SK-N-SH treated with all-trans-retinoic acid at 6 μM for 48 hours (cell line): ENCODE measurements at regions not wholly inside any gene's neighbourhood (a gene's known extent, or its start where the extent isn't known, plus 50 kb on each side); places are given as distances from the start of the nearest gene placed in this dataset.

Source experiments
- BACH2 ChIP-seq: fragments of 250-450 bp; sonication (Bioruptor Pico); IDR thresholded peaks from 2 replicates; pipeline ENCODE4 v1.9.0; 2021; ENCODE audit warnings: mild to moderate bottlenecking, borderline replicate concordance
- ESRRG ChIP-seq: fragments of 250-450 bp; sonication (Bioruptor Pico); IDR thresholded peaks from 2 replicates; pipeline ENCODE4 v1.6.1; 2021; ENCODE audit warnings: mild to moderate bottlenecking
- GLIS3 ChIP-seq: fragments of 250-450 bp; sonication (Bioruptor Pico); IDR thresholded peaks from 2 replicates; pipeline ENCODE4 v1.5.0; 2020; ENCODE audit warnings: mild to moderate bottlenecking, moderate library complexity
- OSR1 ChIP-seq: fragments of 250-450 bp; sonication (Bioruptor Pico); IDR thresholded peaks from 2 replicates; pipeline ENCODE4 v1.8.0; 2022; ENCODE audit warnings: moderate library complexity, mild to moderate bottlenecking, inconsistent platforms
- PATZ1 ChIP-seq: fragments of 250-450 bp; sonication (Bioruptor Pico); IDR thresholded peaks from 2 replicates; pipeline ENCODE4 v1.8.0; 2020; ENCODE audit warnings: mild to moderate bottlenecking, moderate library complexity, borderline replicate concordance
- PPARA ChIP-seq: fragments of 250-450 bp; sonication (Bioruptor Pico); IDR thresholded peaks from 2 replicates; pipeline ENCODE4 v1.5.0; 2020; ENCODE audit warnings: mild to moderate bottlenecking, borderline replicate concordance
- RARB ChIP-seq: fragments of 250-450 bp; sonication (Bioruptor Pico); IDR thresholded peaks from 2 replicates; pipeline ENCODE4 v1.8.0; 2021; ENCODE audit warnings: mild to moderate bottlenecking, moderate library complexity
- SNAI2 ChIP-seq: fragments of 250-450 bp; sonication (Bioruptor Pico); IDR thresholded peaks from 2 replicates; pipeline ENCODE4 v1.5.0; 2020; ENCODE audit warnings: mild to moderate bottlenecking, moderate library complexity
- TCF4 ChIP-seq: fragments of 250-450 bp; sonication (Bioruptor Pico); IDR thresholded peaks from 2 replicates; pipeline ENCODE4 v1.8.0; 2021; ENCODE audit warnings: mild to moderate bottlenecking, moderate library complexity, borderline replicate concordance
- TSHZ2 ChIP-seq: fragments of 250-450 bp; sonication (Bioruptor Pico); IDR thresholded peaks from 2 replicates; pipeline ENCODE4 v1.5.0; 2020; ENCODE audit warnings: mild to moderate bottlenecking, moderate library complexity
- ZC3H10 ChIP-seq: fragments of 250-450 bp; sonication (Bioruptor Pico); IDR thresholded peaks from 2 replicates; pipeline ENCODE4 v1.5.1; 2021; ENCODE audit warnings: mild to moderate bottlenecking, moderate library complexity
- ZFP3 ChIP-seq: fragments of 250-450 bp; sonication (Bioruptor Pico); IDR thresholded peaks from 2 replicates; pipeline ENCODE4 v1.5.0; 2020; ENCODE audit warnings: mild to moderate bottlenecking, moderate library complexity
- ZFP30 ChIP-seq: fragments of 450-650 bp; formaldehyde crosslinking; IDR thresholded peaks from 2 replicates; pipeline ENCODE4 v1.5.0; 2022; ENCODE audit warnings: mild to moderate bottlenecking, moderate library complexity
- ZNF565 ChIP-seq: fragments of 450-650 bp; formaldehyde crosslinking; conservative IDR thresholded peaks from 2 replicates; pipeline ENCODE4 v1.5.0; 2020; ENCODE audit warnings: low read depth, mild to moderate bottlenecking, moderate library complexity

GRCh38 chr10:34022195-34022594 is 687.7 kb upstream of the NRP1 start:
- TF ChIP-seq PATZ1, result no peak
- no peak for TF ChIP-seq RARB (CRISPR knock-in tag)
- TF ChIP-seq ZFP3 (CRISPR knock-in tag), result no peak
- TF ChIP-seq ZC3H10 (CRISPR knock-in tag), result no peak
- TF ChIP-seq ESRRG, result no peak
- TF ChIP-seq TCF4 (CRISPR knock-in tag), result no peak
- TF ChIP-seq BACH2 (CRISPR knock-in tag), result no peak
- TF ChIP-seq ZFP30, result no peak
- TF ChIP-seq GLIS3 (CRISPR knock-in tag), result no peak
- TF ChIP-seq OSR1, result no peak
- no peak for TF ChIP-seq ZNF565 (CRISPR knock-in tag)
- no peak for TF ChIP-seq TSHZ2 (CRISPR knock-in tag)
- TF ChIP-seq SNAI2, result no peak
- TF ChIP-seq PPARA, result no peak
